ENCODE measurements at regions not wholly inside any gene's neighbourhood (a gene's known extent, or its start where the extent isn't known, plus 50 kb on each side); places are given as distances from the start of the nearest gene placed in this dataset.

GRCh38 chr9:89234205-89235067 is 55.8 kb upstream of the SHC3 start:
- DNase-seq = peak; percentile 41 to 77

DNA sequence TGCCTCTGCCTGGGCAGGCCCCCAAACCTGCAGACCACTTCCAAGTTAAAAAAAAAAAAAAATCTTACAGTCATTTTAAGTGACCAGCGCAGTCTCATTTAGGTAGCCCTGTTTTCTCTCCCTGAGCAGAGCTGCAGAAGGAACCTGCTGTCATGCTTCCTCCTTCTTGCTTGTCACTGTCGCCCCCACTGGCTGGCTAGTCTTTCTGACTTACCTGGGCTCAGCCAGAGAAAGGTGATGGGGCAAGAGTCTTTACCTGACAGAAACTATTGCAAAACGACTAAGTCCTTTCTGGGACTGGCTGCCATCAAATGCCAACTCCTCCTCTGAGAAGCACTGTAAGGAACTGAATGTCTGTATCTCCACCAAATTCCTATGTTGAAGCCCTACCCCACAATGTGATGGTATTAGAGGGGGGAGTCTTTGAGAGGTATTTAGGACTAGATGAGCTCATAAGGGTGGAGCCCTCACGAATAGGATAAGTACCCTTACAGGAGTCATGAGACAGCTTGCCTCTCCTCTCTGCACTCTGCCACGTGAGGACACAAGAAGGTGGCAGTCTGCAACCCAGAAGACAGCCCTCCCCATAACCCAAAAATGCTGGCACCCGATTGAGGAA is 58.4 kb upstream of the SHC3 start:
- no peak for DNase-seq

DNA sequence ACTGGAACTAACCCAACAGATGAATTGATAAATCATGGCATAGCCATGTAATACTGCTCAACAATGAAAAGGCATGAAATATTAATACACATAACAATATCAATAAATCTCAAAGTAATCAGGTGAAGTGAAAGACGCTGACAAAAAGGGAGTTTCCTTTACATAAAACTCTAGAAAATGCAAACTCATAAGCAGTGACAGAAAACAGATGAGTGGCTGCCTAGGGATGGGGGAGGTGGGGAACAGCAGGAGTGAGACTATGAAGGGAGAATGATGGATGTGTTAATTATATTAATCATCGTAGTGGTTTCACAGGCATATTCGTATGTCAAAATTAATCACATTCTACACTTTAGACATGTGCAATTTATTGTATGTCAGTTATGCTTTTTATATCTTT is 59.8 kb upstream of the SHC3 start:
- no peak for DNase-seq

DNA sequence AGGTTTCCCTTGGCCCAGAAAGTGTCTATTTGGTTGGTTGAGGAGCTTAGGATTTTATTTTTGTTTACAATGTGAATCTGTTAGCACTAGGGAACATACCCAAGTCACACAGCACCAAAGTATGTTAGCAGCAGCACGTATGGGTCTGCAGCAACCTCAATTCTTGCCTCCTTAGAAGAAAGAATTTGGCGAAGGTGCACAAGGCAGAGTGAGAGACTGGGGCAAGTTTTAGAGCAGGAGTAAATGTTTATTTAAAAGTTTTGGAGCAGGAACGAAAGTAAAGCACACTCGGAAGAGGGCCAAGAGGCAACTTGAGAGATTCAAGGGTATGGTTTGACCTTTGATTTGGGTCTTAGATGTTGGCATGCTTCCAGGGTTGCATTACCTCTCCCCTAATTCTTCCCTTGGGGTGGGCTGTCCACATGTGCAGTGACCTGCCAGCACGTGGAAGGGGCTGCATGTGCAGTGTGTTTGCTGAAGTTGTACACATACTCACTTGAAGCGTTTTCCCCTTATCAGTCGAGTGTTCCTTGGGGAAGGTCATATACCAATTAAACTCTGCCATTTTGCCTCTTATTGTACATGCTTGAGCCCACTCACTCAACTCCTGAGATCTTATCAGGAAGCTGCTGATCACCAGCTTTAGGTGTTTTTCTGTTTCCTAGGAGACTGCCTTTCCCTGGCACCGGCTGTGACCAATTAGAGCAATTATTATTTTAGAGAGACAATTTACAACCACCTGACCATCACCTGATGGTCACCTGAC is 64.9 kb upstream of the SHC3 start:
- DNase-seq = no peak

- no peak for DNase-seq
Observed at GRCh38 chr9:89246840-89247239, 64.2 kb upstream of the CKS2 start.

- DNase-seq = no peak
Observed at GRCh38 chr9:89247431-89248353, 63.3 kb upstream of the CKS2 start.

GRCh38 chr9:89249001-89249400 is 62.0 kb upstream of the CKS2 start:
- DNase-seq = no peak

GRCh38 chr9:89252651-89253267 is 58.2 kb upstream of the CKS2 start:
- no peak for DNase-seq

DNA sequence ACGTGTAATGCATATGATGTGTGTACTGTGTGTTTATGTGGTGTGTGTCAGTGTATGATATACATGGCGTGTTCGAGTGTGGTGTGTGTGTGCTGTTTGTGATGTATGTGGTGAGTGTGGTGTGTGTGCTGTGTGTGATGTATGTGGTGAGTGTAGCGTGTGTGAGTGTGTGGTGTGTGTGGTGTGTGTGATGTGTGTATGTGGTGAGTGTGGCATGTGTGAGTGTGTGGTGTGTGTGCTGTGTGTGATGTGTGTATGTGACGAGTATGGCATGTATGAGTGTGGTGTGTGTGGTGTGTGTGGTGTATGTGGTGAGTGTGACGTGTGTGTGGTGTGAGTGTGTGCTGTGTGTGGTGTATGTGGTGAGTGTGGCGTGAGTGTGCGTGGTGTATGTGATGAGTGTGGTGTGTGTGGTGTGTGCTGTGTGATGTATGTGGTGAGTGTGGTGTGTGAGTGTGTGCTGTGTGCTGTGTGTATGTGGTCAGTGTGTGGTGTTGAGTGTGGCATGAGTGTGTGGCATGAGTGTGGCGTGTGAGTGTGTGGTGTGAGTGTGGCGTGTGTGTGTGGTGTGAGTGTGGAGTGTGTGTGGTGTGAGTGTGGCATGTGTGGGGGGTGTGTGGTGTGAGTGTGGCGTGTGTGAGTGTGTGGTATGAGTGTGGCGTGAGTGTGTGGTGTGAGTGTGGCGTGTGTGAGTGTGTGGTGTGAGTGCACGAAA is 56.8 kb upstream of the CKS2 start:
- DNase-seq = no peak

DNA sequence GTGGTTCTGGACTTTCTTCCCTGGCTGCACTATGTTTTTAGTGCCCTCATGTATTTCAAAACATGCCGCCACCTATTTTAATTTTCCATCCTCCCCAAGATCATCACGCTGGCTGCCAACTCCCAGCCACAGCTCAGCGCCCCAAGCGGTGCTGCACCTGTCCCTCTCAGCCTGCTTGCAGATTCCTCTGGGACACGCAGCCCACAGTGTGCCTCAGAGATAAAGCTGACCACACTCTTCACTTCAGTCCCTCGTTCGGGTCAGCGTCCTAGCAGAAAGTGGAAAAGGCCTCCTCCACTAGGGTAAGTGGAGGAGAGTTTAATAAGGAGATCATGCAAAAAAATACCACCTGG is 56.2 kb upstream of the CKS2 start:
- DNase-seq = no peak

GRCh38 chr9:89256225-89256624 is 54.8 kb upstream of the CKS2 start:
- no peak for DNase-seq

- no peak for DNase-seq
Observed at GRCh38 chr9:89256642-89257041, 54.4 kb upstream of the CKS2 start.

DNA sequence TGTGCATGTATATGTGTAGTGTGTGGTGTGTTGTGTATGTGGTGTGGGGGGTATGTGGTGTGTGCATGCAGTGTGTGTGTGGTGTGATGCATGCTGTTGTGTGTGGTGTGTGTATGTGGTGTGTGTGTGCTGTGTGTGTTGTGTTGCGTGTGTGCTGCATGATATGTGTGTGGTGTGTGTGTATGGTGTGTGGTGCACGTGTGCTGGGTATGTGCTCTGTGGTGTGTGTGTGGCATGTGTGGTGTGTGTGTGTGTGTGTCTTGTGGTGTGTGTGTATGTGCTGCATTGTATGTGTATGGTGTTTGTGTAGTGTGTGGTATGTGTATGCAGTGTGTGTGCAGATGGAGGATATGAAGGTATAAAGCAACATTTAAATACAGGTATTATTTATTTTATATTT is 50.5 kb upstream of the CKS2 start:
- DNase-seq = no peak
